Amygdala (tissue), 56 donors: ENCODE measurements at regions not wholly inside any gene's neighbourhood (a gene's known extent, or its start where the extent isn't known, plus 50 kb on each side); places are given as distances from the start of the nearest gene placed in this dataset.
A peak's percentile ranks its signal among the peaks of the same experiment; 100 is the strongest.
"Not testable (repeated sequence)": the region's sequence is repeated elsewhere in the genome, so short reads cannot be mapped to it uniquely, and the experiment has no call there.

Experiments used
- DNase-seq, 56 donors: peaks; one replicate each; lab custom pipeline; 2025; lab: John Stamatoyannopoulos, UW

GRCh38 chr18:15315301-15315700 lies 567.3 kb downstream of the ANKRD30B start:
- DNase-seq, result peak in 5 of 56 donors; percentile 1 to 9 (median 5)

GRCh38 chr18:15318655-15319054 lies 570.7 kb downstream of the ANKRD30B start:
- DNase-seq, result not testable (repeated sequence)

DNA sequence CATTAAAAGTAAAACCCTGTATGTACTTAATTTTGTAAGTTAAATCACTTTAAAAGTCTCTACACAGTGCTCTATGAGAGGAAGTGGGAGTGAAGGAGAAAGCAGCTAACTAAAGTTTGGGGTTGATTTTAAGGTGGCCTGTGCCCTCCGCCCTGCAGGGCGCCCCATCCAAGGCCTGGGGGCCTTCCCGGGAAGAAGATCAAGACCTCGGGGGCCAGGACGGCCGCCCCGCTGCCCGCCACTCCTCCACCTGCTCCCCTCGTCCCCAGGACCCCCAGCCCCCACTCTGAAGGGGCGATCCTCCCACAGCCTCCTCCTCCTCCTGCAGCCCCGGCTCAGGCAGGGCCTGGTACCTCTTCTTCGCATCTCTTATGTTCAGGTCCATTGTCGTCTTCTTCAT lies 581.7 kb downstream of the ANKRD30B start:
- not testable (repeated sequence) for DNase-seq

DNA sequence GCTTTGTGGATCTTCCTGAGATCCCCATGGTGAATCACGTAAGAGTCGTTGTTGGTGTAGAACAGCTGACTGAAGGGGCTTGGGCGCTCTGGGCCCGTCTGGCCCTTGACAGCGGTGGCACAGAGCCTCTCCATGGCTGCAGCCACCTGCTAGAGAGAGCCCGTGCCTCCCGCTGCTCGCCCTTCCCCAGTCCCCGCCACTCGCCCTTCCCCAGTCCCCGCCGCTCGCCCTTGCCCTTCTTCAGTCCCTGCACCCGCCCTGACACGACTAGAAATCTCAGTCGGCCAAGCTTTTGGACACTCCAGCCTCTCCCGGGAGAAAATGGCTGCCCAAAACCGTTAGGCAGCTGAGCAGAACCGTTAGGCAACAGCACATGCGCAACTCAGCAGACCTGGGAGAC lies 582.2 kb downstream of the ANKRD30B start:
- DNase-seq, result not testable (repeated sequence)

DNA sequence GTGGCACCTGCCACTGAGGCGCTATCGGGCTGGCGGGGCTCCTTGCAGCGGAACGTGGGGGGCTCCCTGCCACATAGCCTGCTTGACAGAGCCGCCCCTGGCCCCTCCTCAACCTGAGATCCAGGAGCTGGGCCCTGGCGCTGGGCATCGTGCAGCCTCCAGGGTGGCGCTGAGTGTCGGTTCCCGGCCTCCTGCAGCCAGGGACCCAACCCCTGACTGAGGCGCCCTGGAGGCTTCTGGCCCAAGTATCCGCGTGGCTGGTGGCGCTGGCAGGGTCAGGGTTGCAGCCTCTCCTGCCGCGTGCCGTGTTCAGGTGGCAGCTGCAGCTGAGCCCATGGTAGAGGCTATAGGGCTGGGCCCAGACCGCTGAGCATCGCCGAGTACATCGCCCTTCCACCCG lies 582.6 kb downstream of the ANKRD30B start:
- DNase-seq, result not testable (repeated sequence)

- DNase-seq, result not testable (repeated sequence)
These were observed 627.7 kb downstream of the ANKRD30B start for GRCh38 chr18:15375671-15376070.

DNA sequence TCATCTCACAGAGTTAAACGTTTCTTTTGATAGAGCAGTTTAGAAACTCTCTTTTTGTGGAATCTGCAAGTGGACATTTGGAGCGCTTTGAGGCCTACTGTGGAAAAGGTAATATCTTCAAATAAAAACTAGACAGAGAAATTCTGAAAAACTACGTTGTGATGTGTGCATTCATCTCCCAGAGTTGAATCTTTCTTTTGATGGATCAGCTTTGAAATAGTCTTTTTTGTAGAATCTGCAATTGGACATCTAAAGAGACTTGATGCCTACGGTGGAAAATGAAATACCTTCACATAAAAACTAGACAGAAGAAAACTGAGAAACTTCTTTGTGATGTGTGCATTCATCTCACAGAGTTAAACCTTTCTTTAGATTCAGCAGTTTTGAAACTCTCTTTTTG lies 659.9 kb downstream of the ANKRD30B start:
- not testable (repeated sequence) for DNase-seq
